ENCODE measurements at regions not wholly inside any gene's neighbourhood (a gene's known extent, or its start where the extent isn't known, plus 50 kb on each side); places are given as distances from the start of the nearest gene placed in this dataset.
"Not testable (repeated sequence)": the region's sequence is repeated elsewhere in the genome, so short reads cannot be mapped to it uniquely, and the experiment has no call there.

DNA sequence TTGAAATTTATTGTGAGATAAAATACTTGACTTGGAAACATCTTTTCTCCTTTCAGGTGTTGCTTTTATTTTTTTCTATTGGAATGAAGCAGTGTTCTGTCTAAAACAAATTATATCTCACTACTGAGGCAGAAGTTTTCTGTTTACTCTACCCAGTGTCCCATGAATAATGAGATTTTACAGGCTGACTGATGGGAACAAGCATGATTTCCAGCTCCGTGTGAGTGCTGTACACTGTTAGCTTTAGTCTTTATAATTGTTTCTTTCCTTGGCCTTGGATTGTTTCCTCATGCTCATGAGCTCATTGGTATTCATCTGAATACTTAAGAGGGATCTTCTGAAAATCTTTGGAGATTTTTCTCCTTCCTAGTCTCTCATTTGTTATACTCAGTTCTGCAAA lies 2049.5 kb upstream of the PRR20A start:
- FAIRE-seq, result no peak
- TF ChIP-seq TAF1 (IDR thresholded peaks at IDR 0.05; ENCODE audit: low read depth, low read length) (no peak), SPI1 (IDR thresholded peaks at IDR 0.05; ENCODE audit: low read depth, low read length) (no peak), PAX5 (IDR thresholded peaks at IDR 0.05; ENCODE audit: insufficient read depth, low read length, severe bottlenecking) (no peak), POLR2A (IDR thresholded peaks at IDR 0.05; ENCODE audit: low read depth, low read length) (no peak), POLR2AphosphoS5 (IDR thresholded peaks at IDR 0.05; ENCODE audit: low read depth, low read length) (no peak), POU2F2 (IDR thresholded peaks at IDR 0.05; ENCODE audit: low read depth, low read length) (no peak)
- no peak for DNase-seq (ENCODE audit: insufficient read length, low spot score)

- DNase-seq (ENCODE audit: insufficient read length, low spot score), result no peak
- FAIRE-seq, result no peak
- TF ChIP-seq TAF1 (IDR thresholded peaks at IDR 0.05; ENCODE audit: low read depth, low read length) (no peak), POLR2A (IDR thresholded peaks at IDR 0.05; ENCODE audit: low read depth, low read length) (no peak), SPI1 (IDR thresholded peaks at IDR 0.05; ENCODE audit: low read depth, low read length) (no peak), POU2F2 (IDR thresholded peaks at IDR 0.05; ENCODE audit: low read depth, low read length) (no peak), PAX5 (IDR thresholded peaks at IDR 0.05; ENCODE audit: insufficient read depth, low read length, severe bottlenecking) (no peak), POLR2AphosphoS5 (IDR thresholded peaks at IDR 0.05; ENCODE audit: low read depth, low read length) (no peak)
These were observed 2034.2 kb upstream of the PRR20A start for GRCh38 chr13:55106509-55106908.

DNA sequence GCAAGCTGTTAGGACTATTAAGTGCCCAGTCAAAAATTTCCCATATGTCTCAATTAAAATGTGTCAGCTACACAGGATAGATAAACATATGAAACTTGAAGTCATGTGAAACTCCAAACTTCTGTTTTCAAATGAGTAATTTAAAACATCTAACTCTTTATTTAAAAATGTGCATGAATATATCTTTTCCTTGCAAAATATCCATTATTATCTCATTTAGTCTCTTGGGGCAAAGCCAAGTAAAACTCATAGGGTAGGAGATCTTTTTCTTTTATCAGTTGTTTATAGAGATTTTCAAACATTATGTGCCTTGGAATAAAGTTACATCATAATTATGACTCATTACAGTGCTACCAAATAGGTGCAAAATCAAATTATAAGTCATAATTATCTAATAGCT lies 2020.1 kb upstream of the PRR20A start:
- TF ChIP-seq SPI1 (IDR thresholded peaks at IDR 0.05; ENCODE audit: low read depth, low read length) (no peak), POU2F2 (IDR thresholded peaks at IDR 0.05; ENCODE audit: low read depth, low read length) (no peak)
- DNase-seq (ENCODE audit: insufficient read length, low spot score), result no peak
- FAIRE-seq, result no peak

GRCh38 chr13:55155046-55155445 lies 1985.7 kb upstream of the PRR20A start:
- FAIRE-seq (no peak), DNase-seq (ENCODE audit: insufficient read length, low spot score) (no peak)
- no peak for TF ChIP-seq PAX5 (IDR thresholded peaks at IDR 0.05; ENCODE audit: insufficient read depth, low read length, severe bottlenecking)
- TF ChIP-seq POU2F2 (IDR thresholded peaks at IDR 0.05; ENCODE audit: low read depth, low read length), result no peak
- TF ChIP-seq POLR2AphosphoS5 (IDR thresholded peaks at IDR 0.05; ENCODE audit: low read depth, low read length), result no peak
- no peak for TF ChIP-seq POLR2A (IDR thresholded peaks at IDR 0.05; ENCODE audit: low read depth, low read length)
- no peak for TF ChIP-seq TAF1 (IDR thresholded peaks at IDR 0.05; ENCODE audit: low read depth, low read length)
- TF ChIP-seq SPI1 (IDR thresholded peaks at IDR 0.05; ENCODE audit: low read depth, low read length), result no peak

- no peak for TF ChIP-seq SPI1 (IDR thresholded peaks at IDR 0.05; ENCODE audit: low read depth, low read length)
- TF ChIP-seq POLR2AphosphoS5 (IDR thresholded peaks at IDR 0.05; ENCODE audit: low read depth, low read length), result no peak
- TF ChIP-seq POLR2A (IDR thresholded peaks at IDR 0.05; ENCODE audit: low read depth, low read length), result no peak
- TF ChIP-seq PAX5 (IDR thresholded peaks at IDR 0.05; ENCODE audit: insufficient read depth, low read length, severe bottlenecking), result no peak
- no peak for TF ChIP-seq TAF1 (IDR thresholded peaks at IDR 0.05; ENCODE audit: low read depth, low read length)
- no peak for TF ChIP-seq POU2F2 (IDR thresholded peaks at IDR 0.05; ENCODE audit: low read depth, low read length)
- DNase-seq (ENCODE audit: insufficient read length, low spot score) (no peak), FAIRE-seq (no peak)
These were observed 1981.0 kb upstream of the PRR20A start for GRCh38 chr13:55159765-55160164.

- no peak for DNase-seq (ENCODE audit: insufficient read length, low spot score)
- TF ChIP-seq POLR2AphosphoS5 (IDR thresholded peaks at IDR 0.05; ENCODE audit: low read depth, low read length) (no peak), SPI1 (IDR thresholded peaks at IDR 0.05; ENCODE audit: low read depth, low read length) (no peak), TAF1 (IDR thresholded peaks at IDR 0.05; ENCODE audit: low read depth, low read length) (no peak), PAX5 (IDR thresholded peaks at IDR 0.05; ENCODE audit: insufficient read depth, low read length, severe bottlenecking) (no peak)
- no peak for FAIRE-seq
These were observed 1979.9 kb upstream of the PRR20A start for GRCh38 chr13:55160867-55161266.

DNA sequence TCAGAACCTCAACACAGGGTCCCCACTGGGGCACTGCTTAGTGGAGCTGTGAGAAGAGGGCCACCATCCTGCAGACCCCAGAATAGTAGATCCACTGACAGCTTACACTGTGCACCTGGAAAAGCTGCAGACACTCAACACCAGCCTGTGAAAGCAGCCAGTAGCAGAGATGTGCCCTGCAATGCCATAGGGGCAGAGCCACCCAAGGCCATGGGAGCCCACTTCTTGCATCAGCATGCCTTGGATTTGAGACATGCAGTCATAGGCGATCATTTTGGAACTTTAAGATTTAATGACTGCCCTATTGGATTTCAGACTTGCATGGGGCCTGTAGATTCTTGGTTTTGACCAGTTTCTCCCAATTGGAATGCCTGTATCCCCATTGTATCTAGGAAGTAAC lies 1962.1 kb upstream of the PRR20A start:
- not testable (repeated sequence) for FAIRE-seq; DNase-seq (ENCODE audit: insufficient read length, low spot score)

- FAIRE-seq (no peak), DNase-seq (ENCODE audit: insufficient read length, low spot score) (no peak)
- no peak for TF ChIP-seq SPI1 (IDR thresholded peaks at IDR 0.05; ENCODE audit: low read depth, low read length)
- no peak for TF ChIP-seq TAF1 (IDR thresholded peaks at IDR 0.05; ENCODE audit: low read depth, low read length)
- no peak for TF ChIP-seq POU2F2 (IDR thresholded peaks at IDR 0.05; ENCODE audit: low read depth, low read length)
- TF ChIP-seq POLR2AphosphoS5 (IDR thresholded peaks at IDR 0.05; ENCODE audit: low read depth, low read length), result no peak
- no peak for TF ChIP-seq PAX5 (IDR thresholded peaks at IDR 0.05; ENCODE audit: insufficient read depth, low read length, severe bottlenecking)
- TF ChIP-seq POLR2A (IDR thresholded peaks at IDR 0.05; ENCODE audit: low read depth, low read length), result no peak
These were observed 1949.7 kb upstream of the PRR20A start for GRCh38 chr13:55190996-55191395.

DNA sequence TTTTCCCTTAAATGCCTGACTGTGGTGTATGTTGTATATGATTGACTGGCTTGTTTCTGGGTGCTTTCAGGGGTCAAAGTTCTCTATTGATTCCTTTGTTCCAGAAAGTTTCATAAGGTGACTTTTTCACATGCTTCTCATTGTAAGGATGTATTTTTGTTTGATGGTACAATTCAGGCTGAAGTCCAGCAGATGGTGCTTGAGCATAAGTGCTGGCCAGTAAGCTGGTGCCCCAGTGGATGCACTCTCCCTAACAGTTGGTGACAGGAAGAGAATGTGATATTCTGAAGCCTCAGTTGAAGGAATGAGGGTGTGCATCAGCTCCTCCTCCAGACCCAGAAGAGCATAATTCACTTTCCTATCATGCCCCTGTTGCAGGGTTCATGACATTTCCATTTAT lies 1941.6 kb upstream of the PRR20A start:
- no peak for TF ChIP-seq POU2F2 (IDR thresholded peaks at IDR 0.05; ENCODE audit: low read depth, low read length)
- no peak for TF ChIP-seq SPI1 (IDR thresholded peaks at IDR 0.05; ENCODE audit: low read depth, low read length)
- no peak for TF ChIP-seq TAF1 (IDR thresholded peaks at IDR 0.05; ENCODE audit: low read depth, low read length)
- no peak for TF ChIP-seq PAX5 (IDR thresholded peaks at IDR 0.05; ENCODE audit: insufficient read depth, low read length, severe bottlenecking)
- TF ChIP-seq POLR2A (IDR thresholded peaks at IDR 0.05; ENCODE audit: low read depth, low read length), result no peak
- FAIRE-seq (no peak), DNase-seq (ENCODE audit: insufficient read length, low spot score) (no peak)

DNA sequence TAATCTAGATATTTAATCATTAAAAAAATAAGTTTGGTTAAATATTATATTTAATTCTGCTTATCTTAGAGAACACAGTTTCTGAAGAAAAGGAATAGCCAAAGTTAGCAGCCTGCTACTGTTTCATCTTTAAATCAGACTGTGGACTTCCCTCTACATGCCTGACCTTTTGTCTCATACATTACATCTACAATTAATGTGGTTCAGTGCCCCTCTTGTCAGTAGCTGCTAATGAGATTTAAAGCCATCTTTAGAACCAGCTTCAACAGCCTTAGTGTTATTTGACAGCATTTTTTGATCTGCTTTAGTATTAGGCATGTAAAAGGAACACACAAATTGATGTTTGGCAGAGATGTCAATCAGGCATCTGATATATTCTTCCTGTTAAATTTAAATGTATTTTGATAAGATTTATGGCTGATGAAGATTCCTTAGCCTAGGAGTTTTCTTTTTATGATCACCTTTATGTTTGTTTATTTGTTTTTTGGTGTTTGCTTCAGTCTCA lies 1925.8 kb upstream of the PRR20A start:
- FAIRE-seq (no peak), DNase-seq (ENCODE audit: insufficient read length, low spot score) (no peak)
- TF ChIP-seq POLR2A (IDR thresholded peaks at IDR 0.05; ENCODE audit: low read depth, low read length), result no peak

- no peak for DNase-seq (ENCODE audit: insufficient read length, low spot score)
- TF ChIP-seq PAX5 (IDR thresholded peaks at IDR 0.05; ENCODE audit: insufficient read depth, low read length, severe bottlenecking) (no peak), SPI1 (IDR thresholded peaks at IDR 0.05; ENCODE audit: low read depth, low read length) (no peak), POLR2A (IDR thresholded peaks at IDR 0.05; ENCODE audit: low read depth, low read length) (no peak), POU2F2 (IDR thresholded peaks at IDR 0.05; ENCODE audit: low read depth, low read length) (no peak), TAF1 (IDR thresholded peaks at IDR 0.05; ENCODE audit: low read depth, low read length) (no peak), POLR2AphosphoS5 (IDR thresholded peaks at IDR 0.05; ENCODE audit: low read depth, low read length) (no peak)
- FAIRE-seq, result no peak
These were observed 1921.2 kb upstream of the PRR20A start for GRCh38 chr13:55219538-55219937.
